T-cell (primary cell): ENCODE measurements at regions not wholly inside any gene's neighbourhood (a gene's known extent, or its start where the extent isn't known, plus 50 kb on each side); places are given as distances from the start of the nearest gene placed in this dataset.

Experiments used
- ATAC-seq, 4 experiments: fragments of 200-7000 bp in 3 of 4; fragments of 150-1000 bp in 1 of 4; cut with Tn5 transposase; replicated peaks in 1 of 4; 1 replicate in 3 of 4; 2 replicates in 1 of 4; pipeline ENCODE4 v1.10.0; 2021; ENCODE audit warnings: moderate library complexity in 3 of 4, mild to moderate bottlenecking in 2 of 4, moderate number of reproducible peaks in 1 of 4
- CTCF ChIA-PET, 2 donors: fragments of 300-600 bp; sonication (Branson Sonifier 250); formaldehyde crosslinking; loops; one replicate each; lab custom pipeline; 2022; ENCODE audit warnings: antibody characterized with exemption in 2 of 2; lab: Charles Lee
- POLR2A ChIA-PET, 2 donors: fragments of 300-600 bp; sonication (Branson Sonifier 250); formaldehyde crosslinking; loops; one replicate each; lab custom pipeline; 2022; ENCODE audit warnings: antibody characterized with exemption in 2 of 2; lab: Charles Lee
- DNase-seq, 35 experiments: peaks; one replicate each; pipeline versions ENCODE4 v3.0.0 to v3.0.0-alpha.2; 2013 to 2023
- H3K27ac ChIP-seq: one replicate; pipeline ENCODE4 v1.5.1; 2013; ENCODE audit warnings: low read length
- H3K27me3 ChIP-seq, 2 experiments: replicated peaks in 1 of 2; 1 replicate in 1 of 2; 2 replicates in 1 of 2; pipeline versions ENCODE4 v1.6.1 to v1.7.0; 2013; ENCODE audit warnings: low read length in 1 of 2, mixed read lengths in 1 of 2; ENCODE audit not compliant: control insufficient read depth in 2 of 2, insufficient read depth in 2 of 2; ENCODE audit errors: extremely low read depth in 1 of 2
- H3K36me3 ChIP-seq, 2 donors: 1 replicate in 1 of 2; 2 replicates in 1 of 2; pipeline versions ENCODE4 v1.6.1 to v1.7.0; 2013; ENCODE audit warnings: low read length in 1 of 2; ENCODE audit not compliant: control insufficient read depth in 2 of 2, insufficient read depth in 1 of 2; ENCODE audit errors: extremely low read depth in 1 of 2
- H3K4me1 ChIP-seq, 2 experiments: 1 replicate in 1 of 2; 2 replicates in 1 of 2; pipeline versions ENCODE4 v1.6.1 to v1.7.0; 2013; ENCODE audit warnings: low read length in 2 of 2, mixed read lengths in 1 of 2; ENCODE audit not compliant: insufficient read depth in 2 of 2, control insufficient read depth in 1 of 2; ENCODE audit errors: extremely low read depth in 1 of 2
- H3K4me3 ChIP-seq, 2 donors: 1 replicate in 1 of 2; 2 replicates in 1 of 2; pipeline versions ENCODE4 v1.5.1 to v1.7.0; 2013; ENCODE audit warnings: mild to moderate bottlenecking in 2 of 2, low read length in 1 of 2, moderate library complexity in 1 of 2; ENCODE audit not compliant: control insufficient read depth in 1 of 2; ENCODE audit errors: extremely low read depth in 1 of 2
- H3K9me3 ChIP-seq: 2 replicates; pipeline ENCODE4 v1.7.0; 2013
- H3K27ac Mint-ChIP-seq, 2 donors: one replicate each; pipeline ENCODE4 v1.8.0; 2020 to 2021; ENCODE audit warnings: mild to moderate bottlenecking in 2 of 2, mixed read lengths in 2 of 2
- H3K27me3 Mint-ChIP-seq, 2 donors: one replicate each; pipeline ENCODE4 v1.8.0; 2021 to 2022; ENCODE audit warnings: mixed read lengths in 2 of 2
- H3K36me3 Mint-ChIP-seq: one replicate; pipeline ENCODE4 v1.8.0; 2021; ENCODE audit warnings: mixed read lengths
- H3K4me1 Mint-ChIP-seq, 3 donors: one replicate each; pipeline ENCODE4 v1.8.0; 2020 to 2022; ENCODE audit warnings: mixed read lengths in 3 of 3, mild to moderate bottlenecking in 1 of 3
- H3K4me3 Mint-ChIP-seq, 3 donors: one replicate each; pipeline ENCODE4 v1.8.0; 2020 to 2022; ENCODE audit warnings: mild to moderate bottlenecking in 3 of 3, mixed read lengths in 3 of 3, moderate library complexity in 3 of 3
- H3K9me3 Mint-ChIP-seq, 3 donors: one replicate each; pipeline ENCODE4 v1.8.0; 2020 to 2022; ENCODE audit warnings: mixed read lengths in 3 of 3
- WGBS: methylation state at CpG from one replicate; pipeline ENCODE4 v1.1.5; 2013; ENCODE audit warnings: missing lambda C conversion rate; ENCODE audit not compliant: insufficient coverage; 5-methylcytosine and 5-hydroxymethylcytosine counted together

- Mint-ChIP-seq H3K4me1 (peaks cover 0 to 8% (median 7%) of the 10 kb centered on the region in 3 donors), H3K36me3 (no peaks in the 10 kb centered on the region), H3K27me3 (no peaks in the 10 kb centered on the region), H3K4me3 (no peak overlapping the region), H3K9me3 (peaks cover 0 to 12% (median 12%) of the 10 kb centered on the region in 3 donors), H3K27ac (no peak overlapping the region)
- ChIA-PET CTCF (no interaction called here), POLR2A (no interaction called here)
- no peak for DNase-seq
- Histone ChIP-seq H3K4me3 (no peak overlapping the region), H3K36me3 (no peaks in the 10 kb centered on the region), H3K27ac (no peak overlapping the region), H3K9me3 (no peaks in the 10 kb centered on the region), H3K27me3 (no peaks in the 10 kb centered on the region), H3K4me1 (peaks cover 0 to 3% of the 10 kb centered on the region in 2 experiments)
- no peak for ATAC-seq
- WGBS: 83% methylated on average over 3 of the region's 5 CpGs
Observed at GRCh38 chr2:8081130-8081529, 600.7 kb upstream of the ID2 start.

- H3K9me3 ChIP-seq: no peaks in the 10 kb centered on the region
- Mint-ChIP-seq H3K4me3 (no peak overlapping the region), H3K9me3 (peaks cover 0 to 6% (median 3%) of the 10 kb centered on the region in 3 donors), H3K27ac (no peak overlapping the region), H3K4me1 (no peaks in the 10 kb centered on the region), H3K36me3 (no peaks in the 10 kb centered on the region), H3K27me3 (no peaks in the 10 kb centered on the region)
- ATAC-seq: no peak
- no peak overlapping the region for H3K4me3 ChIP-seq
- DNase-seq: no peak
- no peaks in the 10 kb centered on the region for H3K36me3 ChIP-seq
- CTCF ChIA-PET: no interaction called here
- 91% methylated on average over 3 of the region's 4 CpGs for WGBS
- no peak overlapping the region for H3K27ac ChIP-seq
- H3K27me3 ChIP-seq: no peaks in the 10 kb centered on the region
- no peaks in the 10 kb centered on the region for H3K4me1 ChIP-seq
- POLR2A ChIA-PET: no interaction called here
Observed at GRCh38 chr2:8082840-8083239, 599.0 kb upstream of the ID2 start.

DNA sequence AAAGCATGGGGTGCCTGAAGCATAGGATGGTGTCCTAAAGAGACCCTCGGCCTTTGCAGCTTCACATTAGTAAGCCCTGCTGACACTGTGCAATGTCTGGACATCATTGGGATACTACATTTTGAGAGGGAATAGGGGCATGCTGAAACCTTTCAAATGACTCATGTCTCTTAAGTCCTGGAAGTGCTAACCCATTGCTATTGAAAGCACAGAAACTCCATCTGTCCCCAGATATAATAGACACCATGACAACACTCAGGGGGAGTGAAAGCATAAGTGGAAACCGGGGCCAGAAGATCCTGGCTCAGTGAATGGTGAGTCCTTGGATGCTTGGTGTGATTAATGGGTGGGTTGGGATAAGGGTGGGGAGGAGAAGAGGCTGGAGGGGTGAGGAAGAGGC lies 595.5 kb upstream of the ID2 start:
- 83% methylated on average over 1 of the region's 2 CpGs for WGBS
- H3K27me3 ChIP-seq: no peaks in the 10 kb centered on the region
- H3K4me1 Mint-ChIP-seq: no peaks in the 10 kb centered on the region
- H3K9me3 Mint-ChIP-seq: no peaks in the 10 kb centered on the region
- ChIA-PET POLR2A (interaction anchor here in 1 of 2 donors (0.7 kb wide), 1 partner anchor 206 kb away, joined by 6 read pairs; no protein-coding TSS in a partner anchor), CTCF (no interaction called here)
- no peaks in the 10 kb centered on the region for H3K36me3 Mint-ChIP-seq
- H3K27ac Mint-ChIP-seq: no peak overlapping the region
- no peaks in the 10 kb centered on the region for H3K27me3 Mint-ChIP-seq
- no peak overlapping the region for H3K4me3 Mint-ChIP-seq
- H3K9me3 ChIP-seq: no peaks in the 10 kb centered on the region
- no peaks in the 10 kb centered on the region for H3K4me1 ChIP-seq
- H3K4me3 ChIP-seq: no peak overlapping the region
- ATAC-seq (no peak), DNase-seq (no peak)
- H3K27ac ChIP-seq: no peak overlapping the region
- no peaks in the 10 kb centered on the region for H3K36me3 ChIP-seq

GRCh38 chr2:8086796-8087479 lies 594.9 kb upstream of the ID2 start:
- H3K9me3 Mint-ChIP-seq: no peaks in the 10 kb centered on the region
- no peaks in the 10 kb centered on the region for H3K9me3 ChIP-seq
- H3K36me3 Mint-ChIP-seq: no peaks in the 10 kb centered on the region
- no peak overlapping the region for H3K4me3 ChIP-seq
- no peak overlapping the region for H3K27ac ChIP-seq
- ChIA-PET POLR2A (interaction anchor here in 1 of 2 donors (0.7 kb wide), 1 partner anchor 205 kb away, joined by 6 read pairs; no protein-coding TSS in a partner anchor), CTCF (no interaction called here)
- no peaks in the 10 kb centered on the region for H3K27me3 Mint-ChIP-seq
- H3K36me3 ChIP-seq: no peaks in the 10 kb centered on the region
- DNase-seq (no peak), ATAC-seq (no peak)
- no peaks in the 10 kb centered on the region for H3K4me1 ChIP-seq
- no peaks in the 10 kb centered on the region for H3K27me3 ChIP-seq
- no peak overlapping the region for H3K4me3 Mint-ChIP-seq
- WGBS: 94% methylated on average over 2 of the region's 4 CpGs
- H3K4me1 Mint-ChIP-seq: no peaks in the 10 kb centered on the region
- no peak overlapping the region for H3K27ac Mint-ChIP-seq

DNA sequence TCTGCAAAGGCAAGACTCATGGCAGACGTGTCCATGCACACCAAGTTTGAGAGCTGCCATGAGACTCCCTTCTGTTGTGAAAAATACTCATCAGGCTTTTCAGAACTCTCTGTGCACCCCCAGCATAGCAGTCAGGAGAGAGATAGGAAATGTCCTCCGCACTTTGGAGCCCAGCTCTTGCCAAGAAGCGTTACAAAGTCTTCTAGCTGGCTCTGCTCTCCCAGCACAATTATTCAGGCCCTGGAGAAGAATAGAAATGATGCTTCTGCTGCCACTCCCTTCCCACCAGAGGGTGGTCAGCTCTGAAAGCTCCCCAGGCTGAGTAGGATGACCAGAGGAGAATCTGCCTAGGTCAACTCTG lies 594.4 kb upstream of the ID2 start:
- Histone ChIP-seq H3K4me1 (no peaks in the 10 kb centered on the region), H3K27me3 (no peaks in the 10 kb centered on the region), H3K4me3 (no peak overlapping the region), H3K36me3 (no peaks in the 10 kb centered on the region), H3K27ac (no peak overlapping the region), H3K9me3 (no peaks in the 10 kb centered on the region)
- no peak for ATAC-seq
- POLR2A ChIA-PET: no interaction called here
- Mint-ChIP-seq H3K27ac (no peak overlapping the region), H3K36me3 (no peaks in the 10 kb centered on the region), H3K27me3 (no peaks in the 10 kb centered on the region), H3K4me1 (no peaks in the 10 kb centered on the region), H3K9me3 (no peaks in the 10 kb centered on the region), H3K4me3 (no peak overlapping the region)
- CTCF ChIA-PET: no interaction called here
- 100% methylated on average over 2 of the region's 3 CpGs for WGBS
- DNase-seq: no peak

GRCh38 chr2:8088810-8089209 lies 593.0 kb upstream of the ID2 start:
- POLR2A ChIA-PET: interaction anchor here in 1 of 2 donors (0.5 kb wide), 1 partner anchor 1070 kb away, joined by 8 read pairs; no protein-coding TSS in a partner anchor
- no peak overlapping the region for H3K27ac Mint-ChIP-seq
- H3K4me1 Mint-ChIP-seq: no peaks in the 10 kb centered on the region
- DNase-seq: no peak
- Histone ChIP-seq H3K9me3 (no peaks in the 10 kb centered on the region), H3K27ac (no peak overlapping the region), H3K4me1 (no peaks in the 10 kb centered on the region), H3K27me3 (no peaks in the 10 kb centered on the region), H3K36me3 (no peaks in the 10 kb centered on the region), H3K4me3 (no peak overlapping the region)
- CTCF ChIA-PET: interaction anchor here in 1 of 2 donors (0.6 kb wide), 1 partner anchor 59 kb away, joined by 3 read pairs; no protein-coding TSS in a partner anchor
- H3K36me3 Mint-ChIP-seq: no peaks in the 10 kb centered on the region
- WGBS: no CpG with 5 or more reads among the region's 1 CpG
- H3K9me3 Mint-ChIP-seq: no peaks in the 10 kb centered on the region
- ATAC-seq: no peak
- H3K4me3 Mint-ChIP-seq: no peak overlapping the region
- no peaks in the 10 kb centered on the region for H3K27me3 Mint-ChIP-seq
